B cell (primary cell): ENCODE measurements at regions not wholly inside any gene's neighbourhood (a gene's known extent, or its start where the extent isn't known, plus 50 kb on each side); places are given as distances from the start of the nearest gene placed in this dataset.

ENCODE experiments used
- EZH2 ChIP-seq: IDR thresholded peaks from 2 replicates; pipeline ENCODE4 v1.6.1; 2012; ENCODE audit warnings: borderline replicate concordance, low read depth, mild to moderate bottlenecking, moderate library complexity, low read length; ENCODE audit not compliant: insufficient read depth, poor library complexity, severe bottlenecking
- TF ChIP-seq, protein P1 (sequence below): fragments of 200-600 bp; IDR thresholded peaks from one replicate; pipeline ENCODE4 v1.8.0; 2022; ENCODE audit warnings: antibody characterized with exemption, mild to moderate bottlenecking

DNA sequence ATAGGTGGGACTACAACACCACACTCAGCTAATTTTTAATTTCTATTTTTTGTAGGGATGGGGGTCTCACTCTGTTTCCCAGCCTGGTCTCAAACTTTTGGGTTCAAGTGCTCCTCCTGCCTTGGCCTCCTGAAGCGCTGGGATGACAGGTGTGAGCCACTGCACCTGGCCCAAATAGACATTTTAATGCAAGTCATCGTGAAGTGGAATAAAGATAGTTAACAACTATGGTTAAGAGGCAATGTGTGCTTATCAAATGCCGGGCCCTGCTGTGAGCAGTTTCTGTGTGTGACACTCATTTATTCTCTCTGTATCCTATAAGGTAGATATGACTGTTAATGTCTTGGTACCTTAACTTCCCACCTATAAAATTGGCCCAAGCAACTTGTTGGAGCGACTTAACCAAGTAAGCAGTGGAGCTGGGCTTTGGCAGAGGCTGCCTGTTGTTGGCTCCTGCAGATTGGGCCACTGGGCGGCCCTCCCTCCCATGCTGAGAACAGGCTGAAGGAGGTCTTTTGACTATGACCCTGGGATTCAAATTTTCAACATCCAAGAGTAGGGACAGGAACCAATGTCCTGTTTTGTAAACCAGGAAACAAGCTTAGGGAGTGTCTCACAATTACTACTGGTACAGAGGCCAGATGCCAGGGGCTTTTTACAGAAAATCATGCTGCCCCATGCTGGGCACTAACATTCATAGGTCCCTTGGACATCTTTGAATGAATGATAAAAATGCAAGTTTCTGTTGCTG lies 450.7 kb downstream of the TSHZ3 start:
- TF ChIP-seq, protein P1, sequence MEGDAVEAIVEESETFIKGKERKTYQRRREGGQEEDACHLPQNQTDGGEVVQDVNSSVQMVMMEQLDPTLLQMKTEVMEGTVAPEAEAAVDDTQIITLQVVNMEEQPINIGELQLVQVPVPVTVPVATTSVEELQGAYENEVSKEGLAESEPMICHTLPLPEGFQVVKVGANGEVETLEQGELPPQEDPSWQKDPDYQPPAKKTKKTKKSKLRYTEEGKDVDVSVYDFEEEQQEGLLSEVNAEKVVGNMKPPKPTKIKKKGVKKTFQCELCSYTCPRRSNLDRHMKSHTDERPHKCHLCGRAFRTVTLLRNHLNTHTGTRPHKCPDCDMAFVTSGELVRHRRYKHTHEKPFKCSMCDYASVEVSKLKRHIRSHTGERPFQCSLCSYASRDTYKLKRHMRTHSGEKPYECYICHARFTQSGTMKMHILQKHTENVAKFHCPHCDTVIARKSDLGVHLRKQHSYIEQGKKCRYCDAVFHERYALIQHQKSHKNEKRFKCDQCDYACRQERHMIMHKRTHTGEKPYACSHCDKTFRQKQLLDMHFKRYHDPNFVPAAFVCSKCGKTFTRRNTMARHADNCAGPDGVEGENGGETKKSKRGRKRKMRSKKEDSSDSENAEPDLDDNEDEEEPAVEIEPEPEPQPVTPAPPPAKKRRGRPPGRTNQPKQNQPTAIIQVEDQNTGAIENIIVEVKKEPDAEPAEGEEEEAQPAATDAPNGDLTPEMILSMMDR = no peak
- TF ChIP-seq EZH2 = no peak
